ENCODE measurements at regions not wholly inside any gene's neighbourhood (a gene's known extent, or its start where the extent isn't known, plus 50 kb on each side); places are given as distances from the start of the nearest gene placed in this dataset.
"Not testable (repeated sequence)": the region's sequence is repeated elsewhere in the genome, so short reads cannot be mapped to it uniquely, and the experiment has no call there.

DNA sequence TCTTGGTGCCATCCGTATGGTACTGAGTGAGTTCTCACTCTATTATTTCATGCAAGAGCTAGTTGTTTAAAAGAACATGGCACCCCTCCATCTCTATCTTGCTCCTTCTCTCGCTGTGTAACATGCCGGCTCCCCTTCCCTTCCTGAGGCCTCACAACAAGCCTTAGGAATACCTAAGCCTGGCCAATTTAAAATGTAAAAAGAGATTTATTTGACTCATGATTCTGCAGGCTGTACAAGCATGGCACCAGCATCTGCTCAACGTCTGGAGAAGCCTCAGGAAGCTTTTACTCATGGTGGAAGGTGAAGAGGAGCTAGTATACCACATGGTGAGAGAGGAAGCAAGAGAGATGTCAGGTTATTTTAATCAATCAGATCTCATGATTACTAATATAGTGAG lies 90.4 kb upstream of the NUDT10 start:
- in situ Hi-C loops (cut with MboI; ENCODE audit: low pct_ligation_motif_present in 1 of 4, low pct_unique_long_range_greater_than_20kb in 1 of 4, low sequenced_read_pairs in 3 of 4) = no loop called here
- H3K4me1 ChIP-seq = no peaks in the 10 kb centered on the region
- WGBS, 2 donors (ENCODE audit: low coverage in 1 of 2) = 67% methylated on average over 4 of the region's 4 CpGs; no CpG with 5 or more reads in 1 of the 2 donors
- no peaks in the 10 kb centered on the region for H3K9me3 ChIP-seq
- H3K36me3 ChIP-seq = no peaks in the 10 kb centered on the region
- TF ChIP-seq EP300 (IDR thresholded peaks at IDR 0.05; ENCODE audit: low read depth) = no peak
- no peak for TF ChIP-seq POLR2A (IDR thresholded peaks at IDR 0.05)
- TF ChIP-seq POLR2AphosphoS5 (IDR thresholded peaks at IDR 0.05) = no peak
- TF ChIP-seq, protein P1, sequence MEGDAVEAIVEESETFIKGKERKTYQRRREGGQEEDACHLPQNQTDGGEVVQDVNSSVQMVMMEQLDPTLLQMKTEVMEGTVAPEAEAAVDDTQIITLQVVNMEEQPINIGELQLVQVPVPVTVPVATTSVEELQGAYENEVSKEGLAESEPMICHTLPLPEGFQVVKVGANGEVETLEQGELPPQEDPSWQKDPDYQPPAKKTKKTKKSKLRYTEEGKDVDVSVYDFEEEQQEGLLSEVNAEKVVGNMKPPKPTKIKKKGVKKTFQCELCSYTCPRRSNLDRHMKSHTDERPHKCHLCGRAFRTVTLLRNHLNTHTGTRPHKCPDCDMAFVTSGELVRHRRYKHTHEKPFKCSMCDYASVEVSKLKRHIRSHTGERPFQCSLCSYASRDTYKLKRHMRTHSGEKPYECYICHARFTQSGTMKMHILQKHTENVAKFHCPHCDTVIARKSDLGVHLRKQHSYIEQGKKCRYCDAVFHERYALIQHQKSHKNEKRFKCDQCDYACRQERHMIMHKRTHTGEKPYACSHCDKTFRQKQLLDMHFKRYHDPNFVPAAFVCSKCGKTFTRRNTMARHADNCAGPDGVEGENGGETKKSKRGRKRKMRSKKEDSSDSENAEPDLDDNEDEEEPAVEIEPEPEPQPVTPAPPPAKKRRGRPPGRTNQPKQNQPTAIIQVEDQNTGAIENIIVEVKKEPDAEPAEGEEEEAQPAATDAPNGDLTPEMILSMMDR (IDR thresholded peaks at IDR 0.05) = no peak
- H3K27me3 ChIP-seq = no peaks in the 10 kb centered on the region
- H3K4me3 ChIP-seq = no peak overlapping the region
- no peak for DNase-seq
- no peak overlapping the region for H3K27ac ChIP-seq
- intact Hi-C loops (cut with DNase I; ENCODE audit: low total_unique reads) = no loop called here

DNA sequence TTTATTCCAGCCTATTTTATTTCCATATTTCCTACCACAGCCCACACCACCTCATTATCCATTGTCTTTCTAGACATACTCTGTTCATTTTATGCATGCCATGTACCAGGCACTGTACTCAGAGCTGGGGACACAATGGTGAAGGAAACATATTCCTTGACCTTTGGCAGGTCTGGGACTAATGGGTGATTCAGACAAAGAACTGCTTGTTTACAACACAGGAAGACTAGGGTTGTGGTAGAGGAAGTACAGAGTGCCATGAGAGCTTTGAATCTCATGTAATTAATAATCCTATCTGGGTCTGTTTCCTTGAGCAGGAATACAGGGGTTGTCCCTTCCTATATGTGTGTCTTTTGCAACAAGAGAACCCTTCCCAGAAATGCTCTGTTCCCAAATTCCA lies 75.1 kb upstream of the NUDT10 start:
- DNase-seq = no peak
- Histone ChIP-seq H3K27me3 (no peaks in the 10 kb centered on the region), H3K36me3 (no peaks in the 10 kb centered on the region), H3K4me3 (no peak overlapping the region), H3K9me3 (no peaks in the 10 kb centered on the region), H3K4me1 (no peaks in the 10 kb centered on the region), H3K27ac (no peak overlapping the region)
- intact Hi-C loops (cut with DNase I; ENCODE audit: low total_unique reads) (no loop called here), in situ Hi-C loops (cut with MboI; ENCODE audit: low pct_ligation_motif_present in 1 of 4, low pct_unique_long_range_greater_than_20kb in 1 of 4, low sequenced_read_pairs in 3 of 4) (no loop called here)
- TF ChIP-seq POLR2A (IDR thresholded peaks at IDR 0.05) = no peak
- TF ChIP-seq POLR2AphosphoS5 (IDR thresholded peaks at IDR 0.05) = no peak

GRCh38 chrX:51262271-51262670 lies 70.4 kb upstream of the NUDT10 start:
- intact Hi-C loops (cut with DNase I; ENCODE audit: low total_unique reads); H3K4me1 ChIP-seq; H3K27ac ChIP-seq; H3K36me3 ChIP-seq; H3K9me3 ChIP-seq; H3K27me3 ChIP-seq; in situ Hi-C loops (cut with MboI; ENCODE audit: low pct_ligation_motif_present in 1 of 4, low pct_unique_long_range_greater_than_20kb in 1 of 4, low sequenced_read_pairs in 3 of 4); H3K4me3 ChIP-seq; DNase-seq: not testable (repeated sequence)
- WGBS, 2 donors (ENCODE audit: low coverage in 1 of 2) = 82% methylated on average over 12 of the region's 13 CpGs; no CpG with 5 or more reads in 1 of the 2 donors

- DNase-seq = no peak
- Histone ChIP-seq H3K27ac (no peak overlapping the region), H3K27me3 (no peaks in the 10 kb centered on the region), H3K4me1 (no peaks in the 10 kb centered on the region), H3K9me3 (no peaks in the 10 kb centered on the region), H3K4me3 (no peak overlapping the region), H3K36me3 (no peaks in the 10 kb centered on the region)
- intact Hi-C loops (cut with DNase I; ENCODE audit: low total_unique reads) = no loop called here
- in situ Hi-C loops (cut with MboI; ENCODE audit: low pct_ligation_motif_present in 1 of 4, low pct_unique_long_range_greater_than_20kb in 1 of 4, low sequenced_read_pairs in 3 of 4) = no loop called here
- no peak for TF ChIP-seq POLR2AphosphoS5 (IDR thresholded peaks at IDR 0.05)
- TF ChIP-seq POLR2A (IDR thresholded peaks at IDR 0.05) = no peak
- TF ChIP-seq EP300 (IDR thresholded peaks at IDR 0.05; ENCODE audit: low read depth) = no peak
- 40 to 53% methylated on average over 1 to 2 of the region's 2 CpGs for WGBS, 2 donors (ENCODE audit: low coverage in 1 of 2)
These were observed 60.0 kb upstream of the NUDT10 start for GRCh38 chrX:51272638-51273037.

DNA sequence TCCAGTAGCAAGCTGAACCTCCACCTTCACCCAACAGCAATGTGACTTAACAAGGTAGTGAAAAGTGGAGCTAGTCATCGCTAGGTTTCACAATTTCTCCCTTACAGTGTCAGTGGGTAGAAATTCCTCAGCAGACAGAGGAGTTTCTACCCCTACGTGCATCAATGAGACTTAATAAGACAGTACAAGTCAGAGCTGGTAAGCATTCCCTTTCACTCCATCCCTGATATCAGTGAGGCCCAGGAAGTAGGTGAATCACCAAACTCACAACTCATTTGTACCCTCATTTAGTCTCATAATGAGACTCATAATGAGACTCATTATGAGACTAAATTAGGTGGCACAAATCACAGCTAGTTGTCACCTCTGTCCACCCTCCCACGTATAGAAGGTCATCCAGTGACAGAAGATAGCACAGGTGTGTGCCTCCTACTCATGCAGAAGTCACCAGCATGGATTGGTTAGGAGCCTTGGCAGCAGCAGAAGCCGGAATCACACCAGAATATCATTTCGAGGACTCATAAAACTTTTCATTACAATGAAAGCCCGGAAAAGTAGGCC lies 50.8 kb upstream of the NUDT10 start:
- H3K4me3 ChIP-seq = no peak overlapping the region
- WGBS, 2 donors (ENCODE audit: low coverage in 1 of 2) = 69 to 90% methylated on average over 2 to 6 of the region's 6 CpGs
- H3K36me3 ChIP-seq = no peaks in the 10 kb centered on the region
- H3K9me3 ChIP-seq = no peaks in the 10 kb centered on the region
- no peaks in the 10 kb centered on the region for H3K27me3 ChIP-seq
- in situ Hi-C loops (cut with MboI; ENCODE audit: low pct_ligation_motif_present in 1 of 4, low pct_unique_long_range_greater_than_20kb in 1 of 4, low sequenced_read_pairs in 3 of 4) = no loop called here
- intact Hi-C loops (cut with DNase I; ENCODE audit: low total_unique reads) = no loop called here
- H3K27ac ChIP-seq = no peak overlapping the region
- no peak for DNase-seq
- no peak for TF ChIP-seq POLR2A (IDR thresholded peaks at IDR 0.05)
- TF ChIP-seq, protein P1 (IDR thresholded peaks at IDR 0.05) = no peak
- TF ChIP-seq EP300 (IDR thresholded peaks at IDR 0.05; ENCODE audit: low read depth) = no peak
- H3K4me1 ChIP-seq = no peaks in the 10 kb centered on the region
